ENCODE measurements at regions not wholly inside any gene's neighbourhood (a gene's known extent, or its start where the extent isn't known, plus 50 kb on each side); places are given as distances from the start of the nearest gene placed in this dataset.
"Not testable (repeated sequence)": the region's sequence is repeated elsewhere in the genome, so short reads cannot be mapped to it uniquely, and the experiment has no call there.

DNA sequence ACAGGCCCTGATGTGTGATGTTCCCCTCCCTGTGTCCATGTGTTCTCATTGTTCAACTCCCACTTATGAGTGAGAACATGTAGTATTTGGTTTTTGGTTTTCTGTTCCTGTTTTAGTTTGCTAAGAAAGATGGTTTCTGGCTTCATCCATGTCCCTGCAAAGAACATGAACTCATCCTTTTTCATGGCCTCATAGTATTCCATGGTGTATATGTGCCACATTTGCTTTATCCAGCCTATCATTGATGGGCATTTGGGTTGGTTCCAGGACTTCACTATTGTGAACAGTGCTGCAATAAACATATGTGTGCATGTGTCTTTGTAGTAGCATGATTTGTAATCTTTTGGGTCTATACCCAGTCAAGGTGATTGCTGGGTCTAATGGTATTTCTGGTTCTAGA lies 211.0 kb downstream of the RRAGB start:
- not testable (repeated sequence) for TF ChIP-seq POLR2A (IDR thresholded peaks at IDR 0.05; ENCODE audit: low read length); GATA1 (IDR thresholded peaks at IDR 0.05; ENCODE audit: low read depth, low read length)
